IMR-90 (cell line): ENCODE measurements at regions not wholly inside any gene's neighbourhood (a gene's known extent, or its start where the extent isn't known, plus 50 kb on each side); places are given as distances from the start of the nearest gene placed in this dataset.

Experiments used
- ATAC-seq: fragments of 200-7000 bp; cut with Tn5 transposase; 2 replicates; pipeline ENCODE4 v1.9.1; 2020; ENCODE audit warnings: low read depth, mild to moderate bottlenecking, moderate library complexity
- BruUV-seq: library from RNA; stranded (reverse); fragments of 400-500 nt; replicated peaks from 2 replicates; lab custom pipeline; 2021; lab: Mats Ljungman, UMichigan
- CTCF ChIA-PET: fragments of 300-600 bp; formaldehyde crosslinking; extraction: SDS; loops from one replicate; lab custom pipeline; 2021; ENCODE audit warnings: antibody characterized with exemption; lab: Yijun Ruan, JAX
- POLR2A ChIA-PET: fragments of 300-600 bp; sonication (Branson Sonifier 250); formaldehyde crosslinking; loops from one replicate; lab custom pipeline; 2022; ENCODE audit warnings: antibody characterized with exemption; ENCODE audit not compliant: unreplicated experiment; lab: Charles Lee
- DNase-seq: peaks from one replicate; pipeline ENCODE4 v3.0.0; 2013
- H2AFZ ChIP-seq: replicated peaks from 2 replicates; pipeline ENCODE3; 2013; ENCODE audit warnings: low read length, mild to moderate bottlenecking; ENCODE audit not compliant: poor library complexity
- H2AK5ac ChIP-seq: 2 replicates; pipeline ENCODE4 v1.6.1; 2013; ENCODE audit warnings: low read depth, low read length, inconsistent platforms
- H2AK9ac ChIP-seq: replicated peaks from 2 replicates; pipeline ENCODE3; 2013; ENCODE audit warnings: mild to moderate bottlenecking, low read depth, low read length, moderate library complexity; ENCODE audit not compliant: poor library complexity
- H2BK120ac ChIP-seq: 2 replicates; pipeline ENCODE4 v1.6.1; 2013; ENCODE audit warnings: low read depth, low read length, inconsistent platforms
- H2BK15ac ChIP-seq: 3 replicates; pipeline ENCODE4 v1.6.1; 2013; ENCODE audit warnings: low read depth, low read length, inconsistent platforms
- H2BK20ac ChIP-seq: 2 replicates; pipeline ENCODE4 v1.6.1; 2013; ENCODE audit warnings: low read depth, mild to moderate bottlenecking, inconsistent platforms, low read length, moderate library complexity
- H2BK5ac ChIP-seq: 2 replicates; pipeline ENCODE4 v1.6.1; 2013; ENCODE audit warnings: mild to moderate bottlenecking, low read depth, low read length, inconsistent platforms; ENCODE audit not compliant: poor library complexity, severe bottlenecking
- H3K14ac ChIP-seq: replicated peaks from 2 replicates; pipeline ENCODE4 v1.6.1; 2013; ENCODE audit warnings: low read depth, low read length, inconsistent platforms
- H3K18ac ChIP-seq: 2 replicates; pipeline ENCODE4 v1.6.1; 2013; ENCODE audit warnings: low read depth, low read length, control low read depth
- H3K23ac ChIP-seq: 2 replicates; pipeline ENCODE4 v1.6.1; 2013; ENCODE audit warnings: low read depth, low read length, inconsistent platforms
- H3K27ac ChIP-seq: 2 replicates; pipeline ENCODE4 v1.5.1; 2013; ENCODE audit warnings: mild to moderate bottlenecking, control low read depth, low read length; ENCODE audit not compliant: insufficient read depth
- H3K27me3 ChIP-seq: 2 replicates; pipeline ENCODE4 v1.6.1; 2013; ENCODE audit warnings: low read length; ENCODE audit not compliant: control insufficient read depth, insufficient read depth
- H3K36me3 ChIP-seq: 2 replicates; pipeline ENCODE4 v1.6.1; 2013; ENCODE audit warnings: low read length, mixed read lengths; ENCODE audit not compliant: control insufficient read depth, insufficient read depth
- H3K4ac ChIP-seq: 2 replicates; pipeline ENCODE4 v1.6.1; 2013; ENCODE audit warnings: low read depth, low read length, inconsistent platforms
- H3K4me1 ChIP-seq: 2 replicates; pipeline ENCODE4 v1.6.1; 2013; ENCODE audit warnings: low read length, mixed read lengths; ENCODE audit not compliant: control insufficient read depth, insufficient read depth
- H3K4me2 ChIP-seq: 2 replicates; pipeline ENCODE4 v1.6.1; 2013; ENCODE audit warnings: low read depth, mild to moderate bottlenecking, control low read depth, low read length, moderate library complexity
- H3K4me3 ChIP-seq: 2 replicates; pipeline ENCODE4 v1.5.1; 2013; ENCODE audit warnings: low read depth, mild to moderate bottlenecking, control low read depth, low read length, moderate library complexity; ENCODE audit not compliant: insufficient read depth
- H3K56ac ChIP-seq: 2 replicates; pipeline ENCODE4 v1.6.1; 2013; ENCODE audit warnings: low read length, inconsistent platforms; ENCODE audit not compliant: insufficient read depth; ENCODE audit errors: extremely low read depth
- H3K79me1 ChIP-seq, 2 experiments: 2 replicates each; pipeline ENCODE4 v1.6.1; 2013; ENCODE audit warnings: low read length in 2 of 2, inconsistent platforms in 1 of 2, low read depth in 1 of 2
- H3K9ac ChIP-seq: 2 replicates; pipeline ENCODE4 v1.6.1; 2013; ENCODE audit warnings: low read depth, low read length, control low read depth
- H3K9me1 ChIP-seq: 2 replicates; pipeline ENCODE4 v1.6.1; 2013; ENCODE audit warnings: low read length, inconsistent platforms; ENCODE audit not compliant: insufficient read depth
- H3K9me3 ChIP-seq: 2 replicates; pipeline ENCODE4 v1.6.1; 2013; ENCODE audit warnings: low read length; ENCODE audit not compliant: control insufficient read depth, insufficient read depth
- H4K20me1 ChIP-seq: 2 replicates; pipeline ENCODE4 v1.6.1; 2013; ENCODE audit warnings: low read length, inconsistent platforms; ENCODE audit not compliant: insufficient read depth
- H4K5ac ChIP-seq: 2 replicates; pipeline ENCODE4 v1.6.1; 2013; ENCODE audit warnings: mild to moderate bottlenecking, low read depth, low read length, control low read depth
- H4K8ac ChIP-seq, 2 experiments: 2 replicates each; pipeline ENCODE4 v1.6.1; 2013; ENCODE audit warnings: low read depth in 2 of 2, low read length in 2 of 2, control low read depth in 1 of 2, inconsistent platforms in 1 of 2
- H4K91ac ChIP-seq: 2 replicates; pipeline ENCODE4 v1.6.1; 2013; ENCODE audit warnings: low read depth, low read length, inconsistent platforms; ENCODE audit not compliant: insufficient read depth
- BHLHE40 ChIP-seq: fragments of 150-350 bp; IDR thresholded peaks from 2 replicates; pipeline ENCODE4 v1.6.1; 2016; ENCODE audit warnings: mild to moderate bottlenecking, low read depth, low read length
- CEBPB ChIP-seq: IDR thresholded peaks from 2 replicates; pipeline ENCODE4 v1.6.1; 2012; ENCODE audit warnings: low read depth, low read length, improper control_type of control experiment
- NFE2L2 ChIP-seq: fragments of 150-350 bp; IDR thresholded peaks from 2 replicates; pipeline ENCODE4 v1.6.1; 2016; ENCODE audit warnings: low read depth, mild to moderate bottlenecking, low read length
- RAD21 ChIP-seq: IDR thresholded peaks from 2 replicates; pipeline ENCODE4 v1.6.1; 2012; ENCODE audit warnings: low read length, improper control_type of control experiment
- RCOR1 ChIP-seq: IDR thresholded peaks from 2 replicates; pipeline ENCODE4 v1.6.1; 2012; ENCODE audit warnings: mild to moderate bottlenecking, low read length, improper control_type of control experiment; ENCODE audit not compliant: insufficient replicate concordance
- SMC3 ChIP-seq: fragments of 150-350 bp; IDR thresholded peaks from 2 replicates; pipeline ENCODE4 v1.6.1; 2016; ENCODE audit warnings: low read depth, mild to moderate bottlenecking, antibody characterized with exemption, low read length, moderate library complexity
- WGBS, 2 experiments: methylation state at CpG; one replicate each; pipeline versions ENCODE4 v1.1.5 to v1.1.7; 2013; ENCODE audit warnings: missing lambda C conversion rate in 2 of 2; ENCODE audit not compliant: insufficient read length in 1 of 2; ENCODE audit errors: extremely low coverage in 2 of 2; 5-methylcytosine and 5-hydroxymethylcytosine counted together
- dilution Hi-C: fragments of 300-500 bp; cut with HindIII; formaldehyde crosslinking; loops from one replicate; pipeline ENCODE4 v1.14.3; 2018; ENCODE audit warnings: low sequenced_read_pairs; ENCODE audit not compliant: unreplicated experiment
- in situ Hi-C: fragments of 300-500 bp; cut with MboI; formaldehyde crosslinking; loops from 3 replicates; pipeline ENCODE4 v1.14.3; 2019; ENCODE audit warnings: low sequenced_read_pairs, inconsistent platforms, mixed read lengths
- intact Hi-C: fragments of 100-400 bp; cut with micrococcal nuclease; formaldehyde crosslinking; loops from 2 replicates; pipeline ENCODE4 v1.10.0; 2022
- TF ChIP-seq, protein P1 (sequence below): conservative IDR thresholded peaks from 2 replicates; pipeline ENCODE4 v1.5.1; 2012; ENCODE audit warnings: mild to moderate bottlenecking, low read depth, low read length, improper control_type of control experiment

DNA sequence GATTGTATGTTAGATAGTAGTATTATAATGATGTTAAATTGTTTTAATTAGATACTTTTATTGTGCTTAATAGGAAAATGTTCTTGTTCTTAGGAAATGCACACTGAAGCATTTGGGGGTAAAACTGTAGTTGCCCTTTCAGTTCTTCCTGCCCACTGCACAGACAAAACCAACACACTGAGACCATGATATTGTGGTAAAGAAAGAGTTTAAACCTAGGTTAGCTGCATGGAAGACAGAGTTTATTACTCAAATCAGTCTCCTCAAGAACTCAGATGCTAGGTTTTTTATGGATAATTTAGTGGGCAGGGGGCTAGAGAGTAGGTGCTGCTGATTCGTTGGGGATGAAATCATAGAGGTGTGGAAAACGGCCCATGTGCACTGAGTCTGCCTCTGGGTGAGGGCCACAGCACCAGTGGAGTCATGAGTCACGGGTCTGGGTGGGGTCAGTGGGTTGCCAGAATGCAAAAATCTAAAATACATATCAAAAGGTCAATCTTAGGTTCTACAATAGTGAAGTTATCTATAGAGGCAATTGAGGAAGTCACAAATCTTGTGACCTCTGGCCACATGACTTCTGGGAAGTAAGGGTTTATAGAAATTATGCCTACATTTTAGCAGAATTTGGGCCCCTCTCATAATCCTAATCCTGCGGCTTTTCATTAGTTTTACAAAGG lies 124.8 kb upstream of the FOXN2 start:
- no peaks in the 10 kb centered on the region for H3K4me1 ChIP-seq
- CTCF ChIA-PET = no interaction called here
- H4K8ac ChIP-seq = no peak overlapping the region
- H2BK20ac ChIP-seq = no peak overlapping the region
- no peak overlapping the region for H2AFZ ChIP-seq
- no peak overlapping the region for H3K9ac ChIP-seq
- intact Hi-C loops (no loop called here), in situ Hi-C loops (no loop called here), dilution Hi-C loops (no loop called here)
- no peak overlapping the region for H3K4ac ChIP-seq
- H2AK9ac ChIP-seq = no peak overlapping the region
- H3K14ac ChIP-seq = no peak overlapping the region
- no peak overlapping the region for H3K4me3 ChIP-seq
- no peaks in the 10 kb centered on the region for H4K20me1 ChIP-seq
- H3K27ac ChIP-seq = no peak overlapping the region
- no peak overlapping the region for H2AK5ac ChIP-seq
- no peaks in the 10 kb centered on the region for H3K36me3 ChIP-seq
- POLR2A ChIA-PET = no interaction called here
- no peaks in the 10 kb centered on the region for H3K9me1 ChIP-seq
- H3K9me3 ChIP-seq = no peaks in the 10 kb centered on the region
- H3K27me3 ChIP-seq = peaks cover 2% of the 10 kb centered on the region; the same call in 1 of the 2 replicates
- no peak overlapping the region for H4K91ac ChIP-seq
- DNase-seq (no peak), ATAC-seq (no peak)
- H2BK15ac ChIP-seq = no peak overlapping the region
- no peaks in the 10 kb centered on the region for H3K79me1 ChIP-seq
- no peak overlapping the region for H3K4me2 ChIP-seq
- no peak overlapping the region for H2BK120ac ChIP-seq
- no CpG with 5 or more reads among the region's 4 CpGs for WGBS, 2 experiments
- H3K56ac ChIP-seq = no peak overlapping the region
- TF ChIP-seq, protein P1, sequence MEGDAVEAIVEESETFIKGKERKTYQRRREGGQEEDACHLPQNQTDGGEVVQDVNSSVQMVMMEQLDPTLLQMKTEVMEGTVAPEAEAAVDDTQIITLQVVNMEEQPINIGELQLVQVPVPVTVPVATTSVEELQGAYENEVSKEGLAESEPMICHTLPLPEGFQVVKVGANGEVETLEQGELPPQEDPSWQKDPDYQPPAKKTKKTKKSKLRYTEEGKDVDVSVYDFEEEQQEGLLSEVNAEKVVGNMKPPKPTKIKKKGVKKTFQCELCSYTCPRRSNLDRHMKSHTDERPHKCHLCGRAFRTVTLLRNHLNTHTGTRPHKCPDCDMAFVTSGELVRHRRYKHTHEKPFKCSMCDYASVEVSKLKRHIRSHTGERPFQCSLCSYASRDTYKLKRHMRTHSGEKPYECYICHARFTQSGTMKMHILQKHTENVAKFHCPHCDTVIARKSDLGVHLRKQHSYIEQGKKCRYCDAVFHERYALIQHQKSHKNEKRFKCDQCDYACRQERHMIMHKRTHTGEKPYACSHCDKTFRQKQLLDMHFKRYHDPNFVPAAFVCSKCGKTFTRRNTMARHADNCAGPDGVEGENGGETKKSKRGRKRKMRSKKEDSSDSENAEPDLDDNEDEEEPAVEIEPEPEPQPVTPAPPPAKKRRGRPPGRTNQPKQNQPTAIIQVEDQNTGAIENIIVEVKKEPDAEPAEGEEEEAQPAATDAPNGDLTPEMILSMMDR = no peak
- no peak for TF ChIP-seq SMC3
- TF ChIP-seq RCOR1 = no peak
- TF ChIP-seq NFE2L2 = no peak
- no peak for TF ChIP-seq CEBPB
- TF ChIP-seq RAD21 = no peak
- TF ChIP-seq BHLHE40 = no peak
- BruUV-seq = no TSS peak
- no peak overlapping the region for H4K5ac ChIP-seq
- H3K23ac ChIP-seq = no peak overlapping the region
- no peak overlapping the region for H2BK5ac ChIP-seq
- H3K18ac ChIP-seq = no peak overlapping the region
